ENCODE measurements at regions not wholly inside any gene's neighbourhood (a gene's known extent, or its start where the extent isn't known, plus 50 kb on each side); places are given as distances from the start of the nearest gene placed in this dataset.

DNA sequence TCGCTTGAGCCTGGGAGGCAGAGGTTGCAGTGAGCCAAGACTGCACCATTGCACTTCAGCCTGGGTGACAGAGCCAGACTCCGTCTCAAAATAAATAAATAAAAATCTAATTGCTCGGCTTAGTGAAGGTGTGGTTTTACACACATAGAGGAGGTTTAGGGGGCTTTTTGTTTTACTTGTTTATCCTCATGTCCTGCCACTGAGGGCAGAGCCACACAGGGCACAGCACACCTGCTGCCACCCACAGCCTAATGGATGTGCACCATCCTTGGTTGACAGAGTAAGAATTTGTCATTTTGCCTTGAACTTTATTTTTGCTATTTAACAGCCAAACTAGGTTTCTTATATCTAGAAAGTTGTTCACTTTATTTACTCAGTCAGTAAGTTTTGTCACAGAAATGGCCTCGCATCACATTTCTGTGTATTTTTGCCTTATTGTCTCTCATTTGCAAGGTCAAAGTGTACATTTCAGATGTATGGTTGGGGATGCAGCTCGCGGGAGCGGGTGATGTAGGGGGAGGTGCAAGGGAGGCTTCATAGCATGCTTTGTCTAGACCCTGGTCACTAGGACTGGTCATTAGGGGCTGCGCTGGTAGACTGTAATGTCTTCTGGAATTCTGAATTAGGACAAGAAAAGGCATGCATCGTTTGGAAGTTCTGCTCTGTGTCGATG, 67.8 kb upstream of the NAA20 start:
- no peak for DNase-seq (ENCODE audit: low read depth in 2 of 2)

DNA sequence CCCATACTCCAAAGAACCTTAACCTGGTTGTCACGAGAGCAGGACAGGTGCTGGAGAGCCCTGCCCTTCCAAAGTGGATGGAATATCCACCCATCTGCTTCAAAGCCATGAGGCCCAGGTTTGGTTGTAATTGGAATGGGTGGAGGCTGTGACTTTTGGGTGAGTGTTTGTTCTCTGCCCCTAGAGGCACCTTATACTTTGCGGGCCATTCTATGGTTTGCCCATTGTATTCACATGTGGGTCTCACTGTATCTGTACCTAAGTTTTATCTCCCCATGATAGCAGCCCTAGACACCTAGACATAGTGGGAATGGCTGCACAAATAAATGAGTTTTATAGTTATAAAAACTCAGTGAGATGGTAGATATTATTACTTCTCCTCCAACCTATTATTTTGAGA, 67.1 kb upstream of the NAA20 start:
- no peak for DNase-seq (ENCODE audit: low read depth in 2 of 2)

DNA sequence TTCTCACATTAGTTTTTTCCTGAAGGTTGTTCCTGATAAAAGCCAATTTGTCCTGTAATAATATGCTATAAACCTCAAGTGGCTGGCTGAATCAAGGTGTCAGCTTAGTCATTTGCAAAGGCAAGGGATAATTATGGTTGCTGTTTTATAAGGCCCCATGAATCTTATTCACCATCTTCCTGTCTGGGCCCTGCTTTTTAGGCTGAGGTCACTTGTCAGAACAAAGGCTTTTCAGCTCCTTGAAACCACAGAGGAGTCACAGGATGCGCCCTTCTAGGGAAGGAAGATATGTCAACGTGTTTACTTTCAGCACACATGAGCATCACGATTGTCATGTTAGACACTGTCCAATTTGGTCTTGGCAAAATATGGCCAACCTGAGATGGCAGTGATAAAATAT, 64.8 kb upstream of the NAA20 start:
- DNase-seq (ENCODE audit: low read depth in 2 of 2) = no peak

GRCh38 chr20:19953606-19954005, 63.6 kb upstream of the NAA20 start:
- DNase-seq (ENCODE audit: low read depth in 2 of 2) = no peak

GRCh38 chr20:19956976-19957375, 60.2 kb upstream of the NAA20 start:
- DNase-seq (ENCODE audit: low read depth in 2 of 2) = no peak

DNA sequence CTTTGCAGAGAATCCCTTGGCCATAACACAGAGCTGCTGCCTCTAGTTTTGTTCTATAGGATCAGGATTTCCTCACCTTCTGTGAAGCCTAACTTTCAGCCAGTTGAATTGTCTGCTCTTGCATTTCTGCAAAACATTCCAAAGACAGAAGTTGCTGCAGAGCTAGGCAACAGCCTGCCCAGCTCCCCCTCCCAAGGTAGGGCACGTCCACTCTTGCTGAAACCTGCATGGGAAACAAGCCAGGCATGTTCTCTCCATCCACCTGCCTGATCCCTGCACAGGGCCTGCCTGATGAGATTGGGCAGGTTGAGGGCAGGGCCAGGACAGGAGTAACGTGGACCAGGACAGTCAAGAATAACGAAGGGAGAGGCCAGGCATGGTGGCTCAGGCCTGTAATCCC, 58.9 kb upstream of the NAA20 start:
- DNase-seq (ENCODE audit: low read depth in 2 of 2) = no peak

DNA sequence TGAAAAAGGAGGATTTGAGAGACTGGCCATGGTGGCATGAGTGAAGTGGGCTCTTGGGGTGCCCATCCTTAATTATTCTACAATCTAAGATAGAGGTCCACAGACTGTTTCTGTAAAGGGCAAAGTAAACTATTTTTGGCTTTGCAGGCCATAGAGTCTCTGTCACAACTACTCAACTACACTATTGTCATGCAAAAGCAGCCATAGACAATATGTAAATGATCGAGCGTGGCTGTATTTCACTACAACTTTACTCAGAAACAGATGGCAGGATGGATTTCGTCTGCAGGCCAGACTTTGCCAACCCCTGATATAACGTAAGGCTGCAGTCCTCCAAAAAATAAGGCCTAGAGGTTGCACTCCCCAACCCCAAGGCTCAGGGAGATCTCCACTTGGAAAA, 58.2 kb upstream of the NAA20 start:
- DNase-seq (ENCODE audit: low read depth in 2 of 2) = no peak

DNA sequence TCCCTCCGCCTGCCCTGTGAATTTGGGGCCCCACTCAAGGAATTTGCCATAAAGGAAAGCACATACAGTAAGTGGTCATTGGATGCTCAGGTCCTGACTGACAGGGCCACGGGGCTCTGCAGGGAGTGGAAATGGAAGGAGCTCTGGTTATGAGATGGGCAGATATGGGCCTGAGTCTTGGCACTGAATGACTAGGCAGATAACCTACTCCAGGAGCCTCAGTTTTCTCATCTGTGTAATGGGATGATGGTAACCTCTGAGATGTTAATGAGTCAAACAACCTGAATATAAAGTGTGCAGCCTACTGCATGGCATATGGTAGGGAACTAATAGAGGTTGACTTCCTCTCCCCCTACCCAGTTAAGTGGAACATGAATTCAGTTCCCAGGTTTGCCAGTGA, 56.4 kb upstream of the NAA20 start:
- no peak for DNase-seq (ENCODE audit: low read depth in 2 of 2)

- no peak for DNase-seq (ENCODE audit: low read depth in 2 of 2)
Measured at GRCh38 chr20:19961293-19961692, 55.9 kb upstream of the NAA20 start.

DNA sequence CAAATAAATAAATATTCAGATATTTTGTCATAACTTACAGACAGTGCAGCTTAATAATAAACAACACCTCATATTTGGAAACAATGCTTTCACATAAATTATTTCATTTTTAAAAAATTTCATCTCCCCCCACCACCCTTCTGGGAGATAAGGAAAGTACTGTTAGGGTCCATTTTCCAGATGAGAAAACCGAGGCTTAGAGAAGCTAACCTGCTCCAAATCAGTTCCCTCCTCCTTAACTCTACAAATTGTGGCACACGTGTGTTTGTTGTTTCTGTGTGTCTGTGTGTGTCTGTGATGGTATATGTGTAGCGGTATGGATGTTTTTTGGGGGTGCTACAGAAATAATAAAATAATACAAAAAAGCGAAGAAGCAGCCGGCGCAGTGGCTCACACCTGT, 54.2 kb upstream of the NAA20 start:
- DNase-seq (ENCODE audit: low read depth in 2 of 2) = no peak

DNA sequence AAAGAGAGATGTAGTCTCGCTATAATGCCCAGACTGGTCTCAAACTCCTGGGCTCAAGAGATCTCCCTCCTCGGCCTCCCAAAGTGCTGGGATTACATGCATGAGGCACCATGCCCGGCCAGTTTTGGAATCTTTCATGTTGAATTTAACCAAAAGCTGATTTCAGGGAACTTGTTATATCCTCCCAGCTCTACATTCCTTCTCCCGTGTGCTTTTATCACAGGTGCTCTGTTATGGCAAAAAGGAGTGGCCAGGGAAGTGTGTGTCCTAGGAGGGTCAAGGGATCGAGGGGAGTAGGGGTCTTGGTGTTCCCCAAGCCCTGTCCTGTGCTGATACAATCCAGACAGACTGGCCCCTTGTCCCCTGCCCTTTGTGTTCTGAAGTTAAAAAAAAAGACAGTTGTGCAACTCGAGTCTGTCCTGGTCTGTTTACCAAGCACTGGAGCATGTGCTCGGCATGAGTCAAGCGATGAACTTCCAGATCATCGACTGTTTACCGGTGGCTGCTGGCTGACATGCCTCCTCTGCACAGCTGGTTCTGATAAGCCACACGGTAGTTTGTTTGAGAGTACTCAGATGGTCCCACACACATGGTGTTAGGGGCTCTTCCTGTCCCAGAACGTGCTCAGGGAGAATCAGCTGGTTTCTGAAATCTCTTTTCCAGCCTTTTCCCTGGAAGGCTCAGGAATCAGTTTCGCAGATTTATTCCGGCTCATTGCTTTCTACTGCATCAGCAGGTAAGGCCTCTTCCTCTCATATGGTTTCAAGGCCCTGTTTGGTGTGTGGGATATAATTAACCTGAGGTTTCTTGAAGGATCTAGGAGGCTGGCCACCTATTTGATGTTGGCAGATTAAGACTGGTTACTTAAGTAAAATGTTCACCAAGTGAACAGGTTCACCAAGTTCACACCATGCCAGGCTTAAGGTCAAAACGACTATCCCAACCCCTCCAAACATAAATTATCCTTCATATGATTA, 52.6 kb upstream of the NAA20 start:
- no peak for DNase-seq (ENCODE audit: low read depth in 2 of 2)

- DNase-seq (ENCODE audit: low read depth in 2 of 2) = no peak
Measured at GRCh38 chr20:19966840-19967239, 50.3 kb upstream of the NAA20 start.

All from stimulated activated CD4-positive, alpha-beta T cell treated with anti-CD3 and anti-CD28 coated beads, Interleukin-12 subunit alpha, Interleukin-12 subunit beta, amount 100 ng/mL, for 24 hours (primary cell).